Prostate gland (tissue), 2 donors: ENCODE measurements at regions not wholly inside any gene's neighbourhood (a gene's known extent, or its start where the extent isn't known, plus 50 kb on each side); places are given as distances from the start of the nearest gene placed in this dataset.

Experiments used
- POLR2A ChIP-seq: fragments of 450-650 bp; IDR thresholded peaks from one replicate; pipeline ENCODE4 v1.6.1; 2016; ENCODE audit warnings: antibody characterized with exemption, mild to moderate bottlenecking
- TF ChIP-seq, protein P1 (sequence below), 4 experiments: fragments of 200-600 bp in 2 of 4; fragments of 450-650 bp in 2 of 4; sonication (generic) in 2 of 4; IDR thresholded peaks; 1 replicate in 3 of 4; 2 replicates in 1 of 4; pipeline ENCODE4 v1.5.1; 2016 to 2019; ENCODE audit warnings: antibody characterized with exemption in 4 of 4, mild to moderate bottlenecking in 2 of 4, moderate library complexity in 2 of 4

DNA sequence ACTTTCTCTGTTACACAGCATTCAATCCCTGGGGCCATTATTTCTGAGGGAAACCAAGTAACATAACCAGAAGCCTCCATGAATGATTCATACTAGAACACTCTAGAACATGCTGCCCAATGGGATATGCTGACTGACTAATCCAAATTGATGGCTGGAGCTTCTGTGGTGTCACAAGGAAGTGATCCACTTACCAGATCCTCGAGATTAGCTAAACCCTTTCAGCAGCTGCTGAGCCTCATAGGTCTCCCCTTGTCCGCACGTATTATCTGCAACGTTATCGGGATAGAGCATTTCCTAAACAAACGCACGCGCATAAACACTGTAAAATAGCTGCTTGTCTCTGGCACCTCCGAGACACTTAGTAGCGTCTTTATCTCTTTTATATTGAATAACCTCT is 61.2 kb upstream of the PROK2 start:
- TF ChIP-seq, protein P1, sequence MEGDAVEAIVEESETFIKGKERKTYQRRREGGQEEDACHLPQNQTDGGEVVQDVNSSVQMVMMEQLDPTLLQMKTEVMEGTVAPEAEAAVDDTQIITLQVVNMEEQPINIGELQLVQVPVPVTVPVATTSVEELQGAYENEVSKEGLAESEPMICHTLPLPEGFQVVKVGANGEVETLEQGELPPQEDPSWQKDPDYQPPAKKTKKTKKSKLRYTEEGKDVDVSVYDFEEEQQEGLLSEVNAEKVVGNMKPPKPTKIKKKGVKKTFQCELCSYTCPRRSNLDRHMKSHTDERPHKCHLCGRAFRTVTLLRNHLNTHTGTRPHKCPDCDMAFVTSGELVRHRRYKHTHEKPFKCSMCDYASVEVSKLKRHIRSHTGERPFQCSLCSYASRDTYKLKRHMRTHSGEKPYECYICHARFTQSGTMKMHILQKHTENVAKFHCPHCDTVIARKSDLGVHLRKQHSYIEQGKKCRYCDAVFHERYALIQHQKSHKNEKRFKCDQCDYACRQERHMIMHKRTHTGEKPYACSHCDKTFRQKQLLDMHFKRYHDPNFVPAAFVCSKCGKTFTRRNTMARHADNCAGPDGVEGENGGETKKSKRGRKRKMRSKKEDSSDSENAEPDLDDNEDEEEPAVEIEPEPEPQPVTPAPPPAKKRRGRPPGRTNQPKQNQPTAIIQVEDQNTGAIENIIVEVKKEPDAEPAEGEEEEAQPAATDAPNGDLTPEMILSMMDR (IDR thresholded peaks at IDR 0.05), result no peak
- no peak for TF ChIP-seq POLR2A
